Epithelial cell of proximal tubule (primary cell): ENCODE measurements at regions not wholly inside any gene's neighbourhood (a gene's known extent, or its start where the extent isn't known, plus 50 kb on each side); places are given as distances from the start of the nearest gene placed in this dataset.
"Not testable (repeated sequence)": the region's sequence is repeated elsewhere in the genome, so short reads cannot be mapped to it uniquely, and the experiment has no call there.

Experiments used
- DNase-seq: peaks from one replicate; pipeline ENCODE4 v3.0.0-alpha.2; 2011; ENCODE audit warnings: low read depth
- H3K4me3 ChIP-seq: 2 replicates; pipeline ENCODE4 v1.5.1; 2011; ENCODE audit warnings: low read depth, mild to moderate bottlenecking, low read length
- TF ChIP-seq, protein P1 (sequence below): conservative IDR thresholded peaks from 2 replicates; pipeline ENCODE4 v1.5.1; 2012; ENCODE audit warnings: low read depth, mild to moderate bottlenecking, low read length

DNA sequence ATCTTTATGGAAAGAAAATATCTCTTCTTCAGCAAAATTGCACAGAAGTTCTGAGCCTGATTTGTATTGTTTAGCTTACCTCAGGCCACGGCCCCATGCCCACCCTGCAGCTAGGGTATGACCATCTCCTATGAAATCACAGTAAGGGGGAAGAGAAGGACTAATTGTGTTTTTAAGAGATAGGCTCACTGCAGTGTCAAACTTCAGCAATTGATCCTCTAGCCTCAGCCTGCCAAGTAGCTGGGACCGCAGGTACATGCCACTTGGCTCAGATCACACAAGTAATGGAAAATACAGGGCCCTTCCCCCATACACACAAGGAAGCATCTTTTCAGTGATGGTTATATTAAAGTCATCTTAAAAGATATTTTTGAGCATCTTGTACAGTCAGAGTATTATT, 60.0 kb downstream of the DMAC1 start:
- TF ChIP-seq, protein P1, sequence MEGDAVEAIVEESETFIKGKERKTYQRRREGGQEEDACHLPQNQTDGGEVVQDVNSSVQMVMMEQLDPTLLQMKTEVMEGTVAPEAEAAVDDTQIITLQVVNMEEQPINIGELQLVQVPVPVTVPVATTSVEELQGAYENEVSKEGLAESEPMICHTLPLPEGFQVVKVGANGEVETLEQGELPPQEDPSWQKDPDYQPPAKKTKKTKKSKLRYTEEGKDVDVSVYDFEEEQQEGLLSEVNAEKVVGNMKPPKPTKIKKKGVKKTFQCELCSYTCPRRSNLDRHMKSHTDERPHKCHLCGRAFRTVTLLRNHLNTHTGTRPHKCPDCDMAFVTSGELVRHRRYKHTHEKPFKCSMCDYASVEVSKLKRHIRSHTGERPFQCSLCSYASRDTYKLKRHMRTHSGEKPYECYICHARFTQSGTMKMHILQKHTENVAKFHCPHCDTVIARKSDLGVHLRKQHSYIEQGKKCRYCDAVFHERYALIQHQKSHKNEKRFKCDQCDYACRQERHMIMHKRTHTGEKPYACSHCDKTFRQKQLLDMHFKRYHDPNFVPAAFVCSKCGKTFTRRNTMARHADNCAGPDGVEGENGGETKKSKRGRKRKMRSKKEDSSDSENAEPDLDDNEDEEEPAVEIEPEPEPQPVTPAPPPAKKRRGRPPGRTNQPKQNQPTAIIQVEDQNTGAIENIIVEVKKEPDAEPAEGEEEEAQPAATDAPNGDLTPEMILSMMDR: no peak
- DNase-seq: no peak
- no peak overlapping the region for H3K4me3 ChIP-seq

DNA sequence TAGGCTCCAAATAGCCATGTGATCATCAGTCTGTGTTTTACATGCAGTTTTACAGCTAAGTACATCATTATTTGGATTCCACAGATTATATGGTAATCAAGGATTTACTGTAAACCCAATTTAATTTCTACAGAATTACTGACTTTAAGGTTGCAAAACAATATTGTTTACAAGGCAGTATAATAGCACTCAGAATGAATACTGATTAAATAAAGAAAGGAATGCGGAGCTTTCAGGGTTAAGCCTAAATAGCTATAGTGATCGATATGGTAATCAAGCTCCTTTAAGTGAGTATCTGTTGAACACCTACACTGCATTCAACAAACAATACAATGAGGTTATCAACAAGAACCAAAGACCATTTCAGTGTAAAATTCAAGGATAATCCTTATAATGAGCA, 64.3 kb downstream of the DMAC1 start:
- no peak overlapping the region for H3K4me3 ChIP-seq
- TF ChIP-seq, protein P1: no peak
- DNase-seq: no peak

DNA sequence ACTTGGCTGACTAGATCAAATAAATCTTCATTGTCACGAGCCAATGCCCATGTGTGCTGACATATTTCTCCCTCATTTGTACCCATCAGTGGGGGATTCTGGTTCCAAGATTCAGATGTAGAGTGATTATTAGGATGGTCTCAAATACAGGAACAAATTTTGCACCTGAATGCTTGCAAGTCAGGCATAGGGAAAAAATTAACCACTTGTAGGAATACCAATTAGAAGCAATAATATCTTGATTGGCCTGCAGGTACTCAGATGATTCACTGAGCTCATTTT, 69.5 kb downstream of the DMAC1 start:
- no peak overlapping the region for H3K4me3 ChIP-seq
- DNase-seq: no peak
- TF ChIP-seq, protein P1: no peak

DNA sequence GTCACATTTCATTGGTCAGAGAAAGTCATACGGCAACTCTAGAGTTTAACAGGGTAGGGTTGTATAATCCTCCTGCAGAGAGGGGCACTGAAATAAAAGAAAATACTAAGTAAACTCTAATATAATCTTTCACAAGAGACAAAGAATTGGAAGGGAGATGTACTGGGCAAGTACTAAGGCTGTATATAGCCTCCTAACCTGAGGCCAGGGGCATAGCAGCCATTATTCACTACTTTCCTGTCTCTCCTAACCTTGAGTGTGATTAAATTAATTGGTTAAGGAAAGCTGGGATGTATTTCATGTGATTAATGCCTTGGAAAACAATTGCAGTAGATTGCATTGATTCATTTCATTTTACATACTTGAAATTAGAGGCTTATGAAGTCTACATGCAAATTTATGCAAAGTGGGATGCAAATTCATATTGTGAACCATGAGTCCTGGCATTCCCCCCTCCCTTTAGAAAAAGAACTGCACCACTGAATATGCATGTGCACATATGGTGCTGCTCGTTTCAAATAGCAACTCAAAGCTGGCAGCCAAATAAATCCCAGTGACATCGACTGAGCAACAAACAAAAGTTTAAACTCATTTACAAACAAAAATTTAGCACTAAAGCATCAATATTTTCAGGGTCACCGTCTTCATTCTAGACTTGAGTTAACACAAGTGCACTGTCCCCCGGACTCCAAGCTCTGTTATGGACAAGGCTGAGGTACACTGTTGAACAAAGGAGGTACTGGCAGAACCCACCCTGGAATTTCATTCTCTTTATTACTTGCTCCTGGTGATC, 70.0 kb downstream of the DMAC1 start:
- H3K4me3 ChIP-seq: no peak overlapping the region
- no peak for DNase-seq
- TF ChIP-seq, protein P1: no peak

DNA sequence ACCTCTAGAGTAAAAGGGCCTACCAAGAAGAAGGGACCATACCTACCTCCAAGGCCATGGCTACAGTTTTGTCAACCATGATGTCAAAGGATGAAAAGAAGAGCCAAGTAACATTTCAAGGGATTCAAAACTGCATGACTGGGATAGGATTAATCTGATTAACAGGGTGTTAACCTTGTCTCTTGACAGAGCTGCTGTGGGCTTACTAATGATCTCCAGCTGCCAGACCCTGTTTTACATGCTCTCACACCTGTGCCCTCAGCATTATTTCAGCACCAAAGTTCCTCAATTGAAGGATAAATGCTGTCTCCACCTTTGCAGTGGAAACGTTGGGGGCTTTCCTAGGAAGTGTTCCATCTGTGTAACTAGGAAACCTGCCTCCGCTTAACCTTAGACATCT, 78.3 kb downstream of the DMAC1 start:
- no peak for DNase-seq
- TF ChIP-seq, protein P1: no peak
- H3K4me3 ChIP-seq: no peak overlapping the region

DNA sequence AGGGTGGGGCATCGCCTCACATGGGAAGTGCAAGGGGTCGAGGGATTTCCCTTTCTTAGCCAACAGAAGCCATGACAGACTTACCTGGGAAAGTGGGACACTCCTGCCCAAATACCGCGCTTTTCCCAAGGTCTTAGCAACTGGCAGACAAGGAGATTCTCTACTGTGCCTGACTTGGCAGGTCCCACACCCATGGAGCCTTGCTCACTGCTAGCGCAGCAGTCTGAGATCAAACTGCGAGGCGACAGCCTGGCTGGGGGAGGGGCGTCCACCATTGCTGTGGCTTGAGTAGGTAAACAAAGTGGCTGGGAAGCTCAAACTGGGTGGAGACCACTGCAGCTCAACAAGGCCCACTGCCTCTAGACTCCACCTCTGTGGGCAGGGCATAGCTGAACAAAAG, 86.5 kb downstream of the DMAC1 start:
- DNase-seq, H3K4me3 ChIP-seq: not testable (repeated sequence)

DNA sequence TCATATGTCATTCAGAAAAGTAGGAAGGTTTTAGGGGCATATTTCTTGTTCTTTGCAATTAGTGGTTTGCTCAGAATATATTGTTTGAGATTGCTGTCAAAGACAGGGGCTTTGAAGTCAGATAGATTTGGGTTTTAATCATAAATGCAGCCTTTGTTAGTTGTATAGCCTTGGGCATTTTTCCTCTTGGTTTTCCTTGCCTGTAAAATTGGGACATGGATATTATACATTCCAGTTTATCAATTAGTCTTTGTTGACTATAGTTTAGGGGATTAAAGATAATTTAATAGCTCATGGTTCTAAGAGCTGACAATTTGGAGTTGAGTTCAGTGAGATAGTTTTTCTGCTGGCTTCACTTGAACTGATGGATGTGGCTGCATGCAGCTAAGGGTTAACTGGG, 88.9 kb downstream of the DMAC1 start:
- TF ChIP-seq, protein P1: no peak
- H3K4me3 ChIP-seq: no peak overlapping the region
- no peak for DNase-seq
